ENCODE measurements at regions not wholly inside any gene's neighbourhood (a gene's known extent, or its start where the extent isn't known, plus 50 kb on each side); places are given as distances from the start of the nearest gene placed in this dataset.

GRCh38 chr1:67937010-67937409 lies 103.7 kb upstream of the GNG12 start:
- no peaks in the 10 kb centered on the region for H4K20me1 ChIP-seq (ENCODE audit: insufficient read depth, low read length)
- no peaks in the 10 kb centered on the region for H3K27me3 ChIP-seq (ENCODE audit: insufficient read depth, low read length)
- no peak overlapping the region for H3K27ac ChIP-seq (ENCODE audit: low read depth, low read length)
- H3K4me3 ChIP-seq (ENCODE audit: insufficient read depth, low read length), result peak overlapping the region; percentile 45
- H3K36me3 ChIP-seq (ENCODE audit: insufficient read depth, low read length), result no peaks in the 10 kb centered on the region
- no peak for TF ChIP-seq CTCF (IDR thresholded peaks at IDR 0.05; ENCODE audit: extremely low read depth, low read depth, low read length)
- DNase-seq (ENCODE audit: insufficient read length, low spot score, missing footprints), result no peak
- H2AFZ ChIP-seq (ENCODE audit: low read length), result no peak overlapping the region
- H3K4me2 ChIP-seq (ENCODE audit: insufficient read depth, low read length), result peak overlapping the region; percentile 71
- peaks cover 17% of the 10 kb centered on the region for H3K4me1 ChIP-seq (ENCODE audit: insufficient read depth, low read length)
- no peaks in the 10 kb centered on the region for H3K79me2 ChIP-seq (ENCODE audit: insufficient read depth, low read length)
- H3K9me3 ChIP-seq (ENCODE audit: low read depth, low read length), result no peaks in the 10 kb centered on the region

GRCh38 chr1:67935560-67935959 lies 102.3 kb upstream of the GNG12 start:
- no peaks in the 10 kb centered on the region for H4K20me1 ChIP-seq (ENCODE audit: insufficient read depth, low read length)
- no peak for TF ChIP-seq CTCF (IDR thresholded peaks at IDR 0.05; ENCODE audit: extremely low read depth, low read depth, low read length)
- no peak overlapping the region for H2AFZ ChIP-seq (ENCODE audit: low read length)
- H3K4me1 ChIP-seq (ENCODE audit: insufficient read depth, low read length), result peaks cover 17% of the 10 kb centered on the region
- H3K36me3 ChIP-seq (ENCODE audit: insufficient read depth, low read length), result no peaks in the 10 kb centered on the region
- DNase-seq (ENCODE audit: insufficient read length, low spot score, missing footprints), result no peak
- H3K9me3 ChIP-seq (ENCODE audit: low read depth, low read length), result no peaks in the 10 kb centered on the region
- H3K4me2 ChIP-seq (ENCODE audit: insufficient read depth, low read length), result no peak overlapping the region
- no peak overlapping the region for H3K4me3 ChIP-seq (ENCODE audit: insufficient read depth, low read length)
- no peaks in the 10 kb centered on the region for H3K79me2 ChIP-seq (ENCODE audit: insufficient read depth, low read length)
- no peaks in the 10 kb centered on the region for H3K27me3 ChIP-seq (ENCODE audit: insufficient read depth, low read length)
- no peak overlapping the region for H3K27ac ChIP-seq (ENCODE audit: low read depth, low read length)

- H2AFZ ChIP-seq (ENCODE audit: low read length), result no peak overlapping the region
- no peaks in the 10 kb centered on the region for H3K79me2 ChIP-seq (ENCODE audit: insufficient read depth, low read length)
- H3K27me3 ChIP-seq (ENCODE audit: insufficient read depth, low read length), result no peaks in the 10 kb centered on the region
- no peaks in the 10 kb centered on the region for H4K20me1 ChIP-seq (ENCODE audit: insufficient read depth, low read length)
- no peak overlapping the region for H3K27ac ChIP-seq (ENCODE audit: low read depth, low read length)
- DNase-seq (ENCODE audit: insufficient read length, low spot score, missing footprints), result no peak
- H3K4me1 ChIP-seq (ENCODE audit: insufficient read depth, low read length), result no peaks in the 10 kb centered on the region
- no peak for TF ChIP-seq CTCF (IDR thresholded peaks at IDR 0.05; ENCODE audit: extremely low read depth, low read depth, low read length)
- H3K4me3 ChIP-seq (ENCODE audit: insufficient read depth, low read length), result no peak overlapping the region
- no peaks in the 10 kb centered on the region for H3K36me3 ChIP-seq (ENCODE audit: insufficient read depth, low read length)
- H3K4me2 ChIP-seq (ENCODE audit: insufficient read depth, low read length), result no peak overlapping the region
- H3K9me3 ChIP-seq (ENCODE audit: low read depth, low read length), result no peaks in the 10 kb centered on the region
Measured at GRCh38 chr1:67931198-67931597, 97.9 kb upstream of the GNG12 start.

GRCh38 chr1:67923074-67923473 lies 89.8 kb upstream of the GNG12 start:
- Histone ChIP-seq H3K27me3 (ENCODE audit: insufficient read depth, low read length) (no peaks in the 10 kb centered on the region), H3K4me3 (ENCODE audit: insufficient read depth, low read length) (no peak overlapping the region), H3K27ac (ENCODE audit: low read depth, low read length) (no peak overlapping the region), H3K79me2 (ENCODE audit: insufficient read depth, low read length) (no peaks in the 10 kb centered on the region), H4K20me1 (ENCODE audit: insufficient read depth, low read length) (no peaks in the 10 kb centered on the region), H3K36me3 (ENCODE audit: insufficient read depth, low read length) (no peaks in the 10 kb centered on the region), H3K4me2 (ENCODE audit: insufficient read depth, low read length) (no peak overlapping the region), H2AFZ (ENCODE audit: low read length) (no peak overlapping the region), H3K9me3 (ENCODE audit: low read depth, low read length) (no peaks in the 10 kb centered on the region), H3K4me1 (ENCODE audit: insufficient read depth, low read length) (no peaks in the 10 kb centered on the region)
- TF ChIP-seq CTCF (IDR thresholded peaks at IDR 0.05; ENCODE audit: extremely low read depth, low read depth, low read length), result no peak
- no peak for DNase-seq (ENCODE audit: insufficient read length, low spot score, missing footprints)

Data from osteoblast (primary cell).